ENCODE measurements at regions not wholly inside any gene's neighbourhood (a gene's known extent, or its start where the extent isn't known, plus 50 kb on each side); places are given as distances from the start of the nearest gene placed in this dataset.

DNA sequence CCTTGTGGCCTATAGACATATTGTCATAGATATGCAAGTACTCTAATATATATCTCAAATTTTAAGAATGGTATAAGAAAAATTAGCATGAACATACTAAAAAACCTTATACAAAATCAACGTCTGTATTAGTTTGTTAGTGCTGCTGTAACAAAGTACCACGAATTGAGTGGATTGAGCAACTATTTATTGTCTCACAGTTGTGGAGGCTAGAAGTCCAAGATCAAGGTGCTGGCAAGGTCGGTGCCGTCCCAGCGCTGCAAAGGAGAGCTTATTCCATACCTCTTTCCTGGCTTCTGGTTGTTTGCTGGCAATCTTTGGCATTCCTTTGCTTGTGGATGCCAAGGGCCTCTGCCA is 317.6 kb upstream of the FERMT1 start:
- no peak overlapping the region for H3K4me3 Mint-ChIP-seq (ENCODE audit: low read depth)
- no peaks in the 10 kb centered on the region for H3K4me1 Mint-ChIP-seq (ENCODE audit: low read depth)
- H3K9me3 Mint-ChIP-seq (ENCODE audit: low read depth) = peaks cover 9% of the 10 kb centered on the region
- peaks cover 2% of the 10 kb centered on the region for H3K36me3 Mint-ChIP-seq (ENCODE audit: insufficient read depth)
- DNase-seq (ENCODE audit: low spot score, unreplicated experiment) = no peak
- no peak overlapping the region for H3K27ac Mint-ChIP-seq
- no peaks in the 10 kb centered on the region for H3K27me3 Mint-ChIP-seq
- TF ChIP-seq, protein P1, sequence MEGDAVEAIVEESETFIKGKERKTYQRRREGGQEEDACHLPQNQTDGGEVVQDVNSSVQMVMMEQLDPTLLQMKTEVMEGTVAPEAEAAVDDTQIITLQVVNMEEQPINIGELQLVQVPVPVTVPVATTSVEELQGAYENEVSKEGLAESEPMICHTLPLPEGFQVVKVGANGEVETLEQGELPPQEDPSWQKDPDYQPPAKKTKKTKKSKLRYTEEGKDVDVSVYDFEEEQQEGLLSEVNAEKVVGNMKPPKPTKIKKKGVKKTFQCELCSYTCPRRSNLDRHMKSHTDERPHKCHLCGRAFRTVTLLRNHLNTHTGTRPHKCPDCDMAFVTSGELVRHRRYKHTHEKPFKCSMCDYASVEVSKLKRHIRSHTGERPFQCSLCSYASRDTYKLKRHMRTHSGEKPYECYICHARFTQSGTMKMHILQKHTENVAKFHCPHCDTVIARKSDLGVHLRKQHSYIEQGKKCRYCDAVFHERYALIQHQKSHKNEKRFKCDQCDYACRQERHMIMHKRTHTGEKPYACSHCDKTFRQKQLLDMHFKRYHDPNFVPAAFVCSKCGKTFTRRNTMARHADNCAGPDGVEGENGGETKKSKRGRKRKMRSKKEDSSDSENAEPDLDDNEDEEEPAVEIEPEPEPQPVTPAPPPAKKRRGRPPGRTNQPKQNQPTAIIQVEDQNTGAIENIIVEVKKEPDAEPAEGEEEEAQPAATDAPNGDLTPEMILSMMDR (IDR thresholded peaks at IDR 0.05; ENCODE audit: unreplicated experiment) = no peak

DNA sequence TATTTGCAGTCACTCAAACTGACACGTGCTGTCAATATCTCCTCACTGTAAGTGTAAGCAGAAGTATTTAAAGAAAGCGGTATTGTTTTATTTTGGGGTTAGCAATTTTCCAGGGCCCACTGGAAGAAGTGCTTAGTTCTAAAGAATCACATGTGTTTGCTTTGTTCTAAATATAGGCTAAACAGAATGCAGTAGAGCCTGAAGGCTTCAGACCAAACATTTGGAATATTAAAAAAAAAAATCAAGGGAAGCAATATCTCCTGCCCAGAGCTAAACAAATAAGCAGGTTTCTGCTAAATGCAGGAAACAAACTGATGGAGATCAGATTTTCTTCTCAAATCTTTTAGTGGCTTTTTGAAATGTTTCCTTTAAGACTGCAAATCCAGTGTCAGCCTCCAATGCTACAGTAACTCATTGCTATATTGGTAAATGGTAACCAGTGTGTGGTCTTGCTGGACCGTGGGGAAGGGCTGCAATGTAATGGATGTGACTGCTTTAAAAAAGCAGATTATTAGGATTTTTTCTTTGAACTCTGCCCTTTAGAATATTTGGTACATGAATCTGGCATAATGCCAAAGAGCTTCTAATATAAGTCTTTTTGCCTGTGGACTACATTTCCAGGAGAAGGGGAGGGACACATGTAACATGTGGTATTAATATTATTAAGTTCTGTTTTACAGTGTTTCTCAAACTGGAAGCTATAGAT is 317.1 kb upstream of the FERMT1 start:
- H3K4me1 Mint-ChIP-seq (ENCODE audit: low read depth) = no peaks in the 10 kb centered on the region
- TF ChIP-seq, protein P1 (IDR thresholded peaks at IDR 0.05; ENCODE audit: unreplicated experiment) = no peak
- H3K27ac Mint-ChIP-seq = no peak overlapping the region
- H3K9me3 Mint-ChIP-seq (ENCODE audit: low read depth) = peaks cover 9% of the 10 kb centered on the region
- DNase-seq (ENCODE audit: low spot score, unreplicated experiment) = no peak
- peaks cover 2% of the 10 kb centered on the region for H3K36me3 Mint-ChIP-seq (ENCODE audit: insufficient read depth)
- H3K27me3 Mint-ChIP-seq = no peaks in the 10 kb centered on the region
- no peak overlapping the region for H3K4me3 Mint-ChIP-seq (ENCODE audit: low read depth)

DNA sequence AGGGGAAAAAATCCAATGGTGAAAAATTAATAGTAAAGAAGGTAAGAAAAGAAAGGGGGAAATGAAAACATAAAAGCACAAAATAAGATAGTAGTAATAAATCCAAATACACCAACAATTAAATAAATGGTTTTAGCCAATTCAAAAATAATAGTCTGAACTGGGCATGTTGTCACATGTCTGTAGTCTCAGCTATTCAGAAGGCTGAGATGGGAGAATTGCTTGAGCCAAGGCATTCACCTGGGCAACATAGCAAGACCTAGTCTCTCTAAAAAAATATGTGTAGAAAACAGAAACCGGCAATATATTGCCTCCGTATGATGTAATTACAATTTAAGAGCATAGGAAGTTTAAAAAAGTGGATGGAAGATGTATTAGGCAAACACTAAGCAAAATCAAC is 311.3 kb upstream of the FERMT1 start:
- Mint-ChIP-seq H3K36me3 (ENCODE audit: insufficient read depth) (peaks cover 2% of the 10 kb centered on the region), H3K4me1 (ENCODE audit: low read depth) (no peaks in the 10 kb centered on the region), H3K9me3 (ENCODE audit: low read depth) (peaks cover 9% of the 10 kb centered on the region), H3K27ac (no peak overlapping the region), H3K4me3 (ENCODE audit: low read depth) (no peak overlapping the region), H3K27me3 (no peaks in the 10 kb centered on the region)
- TF ChIP-seq, protein P1 (IDR thresholded peaks at IDR 0.05; ENCODE audit: unreplicated experiment) = no peak
- DNase-seq (ENCODE audit: low spot score, unreplicated experiment) = no peak

DNA sequence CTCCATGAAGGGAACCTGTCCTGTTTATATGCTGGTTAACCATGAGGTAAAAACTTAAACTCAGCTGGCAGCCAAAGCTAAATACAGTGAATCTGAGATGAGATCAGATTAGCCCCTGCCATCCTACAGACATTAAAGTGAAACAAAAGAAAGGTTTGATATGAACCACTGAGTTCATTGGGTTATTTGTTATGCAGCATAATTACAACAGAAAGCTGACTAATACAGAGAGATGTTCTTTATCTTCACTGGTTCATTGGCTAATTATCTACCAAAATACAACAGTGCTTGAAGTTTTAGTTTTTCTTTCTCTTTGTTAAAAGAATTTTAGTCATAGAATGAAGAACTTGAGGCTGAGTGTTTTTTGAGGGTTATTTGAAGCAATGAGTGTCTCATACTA is 307.6 kb upstream of the FERMT1 start:
- no peak for DNase-seq (ENCODE audit: low spot score, unreplicated experiment)
- no peaks in the 10 kb centered on the region for H3K36me3 Mint-ChIP-seq (ENCODE audit: insufficient read depth)
- no peak overlapping the region for H3K27ac Mint-ChIP-seq
- TF ChIP-seq, protein P1 (IDR thresholded peaks at IDR 0.05; ENCODE audit: unreplicated experiment) = no peak
- no peaks in the 10 kb centered on the region for H3K4me1 Mint-ChIP-seq (ENCODE audit: low read depth)
- H3K27me3 Mint-ChIP-seq = no peaks in the 10 kb centered on the region
- H3K9me3 Mint-ChIP-seq (ENCODE audit: low read depth) = no peaks in the 10 kb centered on the region
- no peak overlapping the region for H3K4me3 Mint-ChIP-seq (ENCODE audit: low read depth)

DNA sequence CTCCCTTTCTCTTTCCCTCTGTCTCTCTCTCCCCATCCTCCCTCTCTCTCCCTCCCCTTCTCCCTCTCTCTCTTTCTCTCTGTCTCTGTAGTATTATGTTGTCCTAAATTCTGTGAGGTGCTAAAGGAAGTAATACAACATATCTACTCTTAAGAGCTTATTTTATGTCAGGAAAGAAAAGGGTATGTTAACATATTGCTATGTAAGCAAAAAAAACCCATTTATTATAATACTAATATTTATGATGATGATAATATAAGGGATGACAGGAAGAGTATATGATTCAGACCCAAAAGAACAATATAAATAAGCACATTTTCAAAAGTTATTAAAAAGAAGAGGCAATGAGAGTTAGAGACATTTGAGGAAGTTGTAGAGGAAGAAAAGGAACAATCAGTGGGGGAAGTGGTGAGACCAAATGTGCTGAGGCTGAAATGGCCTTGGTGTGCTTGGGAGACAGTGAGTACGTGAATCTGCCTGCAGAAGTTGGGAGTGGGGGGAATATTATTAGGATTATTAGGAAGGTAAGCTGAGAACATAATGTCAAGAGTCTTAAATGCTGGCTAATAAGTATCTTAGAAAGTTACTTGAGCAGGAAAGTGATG is 303.6 kb upstream of the FERMT1 start:
- Mint-ChIP-seq H3K27me3 (no peaks in the 10 kb centered on the region), H3K36me3 (ENCODE audit: insufficient read depth) (no peaks in the 10 kb centered on the region), H3K9me3 (ENCODE audit: low read depth) (no peaks in the 10 kb centered on the region), H3K4me3 (ENCODE audit: low read depth) (no peak overlapping the region), H3K27ac (no peak overlapping the region), H3K4me1 (ENCODE audit: low read depth) (no peaks in the 10 kb centered on the region)
- no peak for DNase-seq (ENCODE audit: low spot score, unreplicated experiment)
- TF ChIP-seq, protein P1 (IDR thresholded peaks at IDR 0.05; ENCODE audit: unreplicated experiment) = no peak
